H9 (cell line): ENCODE measurements at regions not wholly inside any gene's neighbourhood (a gene's known extent, or its start where the extent isn't known, plus 50 kb on each side); places are given as distances from the start of the nearest gene placed in this dataset.

Experiments used
- DNase-seq: peaks from one replicate; pipeline ENCODE4 v3.0.0-alpha.2; 2017
- H2AFZ ChIP-seq: one replicate; pipeline ENCODE4 v1.6.1; 2013; ENCODE audit warnings: mild to moderate bottlenecking, low read length, control low read depth, moderate library complexity
- H2AK5ac ChIP-seq: 2 replicates; pipeline ENCODE4 v1.6.1; 2013; ENCODE audit warnings: low read length, control low read depth, mixed read lengths; ENCODE audit not compliant: insufficient read length
- H2BK120ac ChIP-seq: one replicate; pipeline ENCODE4 v1.6.1; 2013; ENCODE audit warnings: low read depth, mild to moderate bottlenecking, low read length, control low read depth, inconsistent platforms; ENCODE audit not compliant: poor library complexity, severe bottlenecking
- H2BK12ac ChIP-seq: 2 replicates; pipeline ENCODE4 v1.6.1; 2013; ENCODE audit warnings: low read length, control low read depth, mixed read lengths, low read depth; ENCODE audit not compliant: insufficient read length
- H2BK15ac ChIP-seq: 2 replicates; pipeline ENCODE4 v1.6.1; 2013; ENCODE audit warnings: low read depth, low read length, control low read depth
- H2BK20ac ChIP-seq: one replicate; pipeline ENCODE4 v1.6.1; 2013; ENCODE audit warnings: low read depth, mild to moderate bottlenecking, low read length, control low read depth, inconsistent platforms; ENCODE audit not compliant: poor library complexity, severe bottlenecking
- H2BK5ac ChIP-seq: 2 replicates; pipeline ENCODE4 v1.6.1; 2013; ENCODE audit warnings: low read length, control low read depth, mixed read lengths; ENCODE audit not compliant: insufficient read length
- H3K14ac ChIP-seq: 2 replicates; pipeline ENCODE4 v1.6.1; 2013; ENCODE audit warnings: low read length, control low read depth; ENCODE audit not compliant: insufficient read depth
- H3K18ac ChIP-seq: 2 replicates; pipeline ENCODE4 v1.6.1; 2013; ENCODE audit warnings: low read depth, mild to moderate bottlenecking, mixed read lengths, low read length, control low read depth; ENCODE audit not compliant: insufficient read length
- H3K23ac ChIP-seq: 2 replicates; pipeline ENCODE4 v1.6.1; 2013; ENCODE audit warnings: low read length, control low read depth, mixed read lengths, low read depth; ENCODE audit not compliant: insufficient read length
- H3K23me2 ChIP-seq: 2 replicates; pipeline ENCODE4 v1.6.1; 2013; ENCODE audit warnings: low read depth, mild to moderate bottlenecking, mixed read lengths, low read length, control low read depth; ENCODE audit not compliant: insufficient read length, poor library complexity, severe bottlenecking
- H3K27ac ChIP-seq: 2 replicates; pipeline ENCODE4 v1.5.1; 2013; ENCODE audit warnings: low read length, control low read depth, mixed read lengths, low read depth; ENCODE audit not compliant: insufficient read length
- H3K27me3 ChIP-seq: 2 replicates; pipeline ENCODE4 v1.6.1; 2013; ENCODE audit warnings: low read length, control low read depth, inconsistent platforms; ENCODE audit not compliant: insufficient read depth
- H3K4ac ChIP-seq: 2 replicates; pipeline ENCODE4 v1.6.1; 2013; ENCODE audit warnings: low read depth, mild to moderate bottlenecking, control low read depth, inconsistent platforms, low read length, moderate library complexity
- H3K4me1 ChIP-seq: 2 replicates; pipeline ENCODE4 v1.6.1; 2013; ENCODE audit warnings: low read length, control low read depth, inconsistent platforms; ENCODE audit not compliant: insufficient read depth
- H3K4me2 ChIP-seq: 2 replicates; pipeline ENCODE4 v1.6.1; 2013; ENCODE audit warnings: low read length, control low read depth, mixed read lengths; ENCODE audit not compliant: insufficient read length, insufficient read depth
- H3K56ac ChIP-seq: 2 replicates; pipeline ENCODE4 v1.6.1; 2013; ENCODE audit warnings: low read depth, mild to moderate bottlenecking, mixed read lengths, low read length, control low read depth; ENCODE audit not compliant: insufficient read length
- H3K79me1 ChIP-seq: 2 replicates; pipeline ENCODE4 v1.6.1; 2013; ENCODE audit warnings: low read depth, mild to moderate bottlenecking, moderate library complexity, low read length, control low read depth, inconsistent platforms; ENCODE audit not compliant: insufficient read depth, poor library complexity, severe bottlenecking
- H3K79me2 ChIP-seq: 2 replicates; pipeline ENCODE4 v1.6.1; 2013; ENCODE audit warnings: low read length, control low read depth, inconsistent platforms; ENCODE audit not compliant: insufficient read depth
- H3K9ac ChIP-seq: 2 replicates; pipeline ENCODE4 v1.6.1; 2013; ENCODE audit warnings: low read length, control low read depth, mixed read lengths; ENCODE audit not compliant: insufficient read length; ENCODE audit errors: extremely low read depth
- H3K9me3 ChIP-seq: one replicate; pipeline ENCODE4 v1.6.1; 2013; ENCODE audit warnings: low read depth, low read length, inconsistent platforms; ENCODE audit not compliant: control insufficient read depth
- H3T11ph ChIP-seq: one replicate; pipeline ENCODE4 v1.6.1; 2013; ENCODE audit warnings: mild to moderate bottlenecking, low read length, control low read depth, inconsistent platforms
- H4K20me1 ChIP-seq: one replicate; pipeline ENCODE4 v1.6.1; 2013; ENCODE audit not compliant: control insufficient read depth, insufficient read length, insufficient read depth
- H4K5ac ChIP-seq: 2 replicates; pipeline ENCODE4 v1.6.1; 2013; ENCODE audit warnings: low read depth, mild to moderate bottlenecking, mixed read lengths, low read length, control low read depth; ENCODE audit not compliant: insufficient read length
- H4K8ac ChIP-seq: replicated peaks from 2 replicates; pipeline ENCODE4 v1.6.1; 2013; ENCODE audit warnings: low read length, control low read depth, mixed read lengths, low read depth; ENCODE audit not compliant: insufficient read length
- H4K91ac ChIP-seq: 2 replicates; pipeline ENCODE4 v1.6.1; 2013; ENCODE audit warnings: low read depth, mild to moderate bottlenecking, moderate library complexity, mixed read lengths, low read length, control low read depth; ENCODE audit not compliant: insufficient read length
- H3K27ac Mint-ChIP-seq, 3 experiments: 2 replicates in 2 of 3; 3 replicates in 1 of 3; pipeline ENCODE4 v1.8.0; 2020 to 2021; ENCODE audit warnings: mixed read lengths in 3 of 3, mild to moderate bottlenecking in 1 of 3, moderate library complexity in 1 of 3
- H3K27me3 Mint-ChIP-seq: 2 replicates; pipeline ENCODE4 v1.8.0; 2021; ENCODE audit warnings: low read depth, mild to moderate bottlenecking, moderate library complexity, mixed read lengths
- H3K36me3 Mint-ChIP-seq, 3 experiments: 2 replicates in 2 of 3; 3 replicates in 1 of 3; pipeline ENCODE4 v1.8.0; 2020 to 2021; ENCODE audit warnings: low read depth in 3 of 3, mixed read lengths in 3 of 3; ENCODE audit not compliant: insufficient read depth in 1 of 3
- H3K4me1 Mint-ChIP-seq, 2 experiments: 2 replicates each; pipeline ENCODE4 v1.8.0; 2020; ENCODE audit warnings: mixed read lengths in 2 of 2
- H3K4me3 Mint-ChIP-seq, 2 experiments: 2 replicates in 1 of 2; 3 replicates in 1 of 2; pipeline ENCODE4 v1.8.0; 2020 to 2021; ENCODE audit warnings: mild to moderate bottlenecking in 2 of 2, mixed read lengths in 2 of 2, moderate library complexity in 1 of 2
- H3K9me3 Mint-ChIP-seq, 2 experiments: 2 replicates in 1 of 2; 3 replicates in 1 of 2; pipeline ENCODE4 v1.8.0; 2020; ENCODE audit warnings: mild to moderate bottlenecking in 2 of 2, mixed read lengths in 2 of 2, moderate library complexity in 1 of 2
- CTCF ChIP-seq: fragments of 200-600 bp; sonication (generic); conservative IDR thresholded peaks from 3 replicates; pipeline ENCODE4 v1.8.0; 2021; ENCODE audit warnings: antibody characterized with exemption, mild to moderate bottlenecking
- WGBS: extraction: QIAGEN DNeasy Blood & Tissue Kit; methylation state at CpG from one replicate; pipeline ENCODE4 v1.1.7; 2013; ENCODE audit warnings: missing lambda C conversion rate, low lambda C conversion rate, mixed read lengths; ENCODE audit not compliant: insufficient read length; ENCODE audit errors: extremely low coverage; 5-methylcytosine and 5-hydroxymethylcytosine counted together

- Histone ChIP-seq H3K9me3 (no peaks in the 10 kb centered on the region), H3K9ac (no peak overlapping the region), H4K5ac (no peak overlapping the region), H3K4me1 (no peaks in the 10 kb centered on the region), H4K8ac (no peak overlapping the region), H4K20me1 (no peaks in the 10 kb centered on the region), H3K79me1 (no peaks in the 10 kb centered on the region), H3K23ac (no peak overlapping the region), H2BK120ac (no peak overlapping the region), H3K4ac (no peak overlapping the region), H3K18ac (no peak overlapping the region), H2BK12ac (no peak overlapping the region), H2BK20ac (no peak overlapping the region), H2AFZ (no peak overlapping the region), H3K79me2 (no peaks in the 10 kb centered on the region), H3K23me2 (no peaks in the 10 kb centered on the region), H2BK5ac (no peak overlapping the region), H2AK5ac (no peak overlapping the region), H3K27ac (no peak overlapping the region), H3K56ac (no peak overlapping the region), H3K4me2 (no peak overlapping the region), H3T11ph (no peak overlapping the region), H3K14ac (no peak overlapping the region), H3K27me3 (no peaks in the 10 kb centered on the region), H4K91ac (no peak overlapping the region), H2BK15ac (no peak overlapping the region)
- H3K4me1 Mint-ChIP-seq: no peaks in the 10 kb centered on the region
- H3K9me3 Mint-ChIP-seq: no peaks in the 10 kb centered on the region
- no CpG with 5 or more reads among the region's 9 CpGs for WGBS
- no peak for TF ChIP-seq CTCF
- peaks cover 2% of the 10 kb centered on the region; the same call in 1 of the 2 replicates for H3K27me3 Mint-ChIP-seq
- DNase-seq: no peak
- no peak overlapping the region for H3K4me3 Mint-ChIP-seq
- H3K36me3 Mint-ChIP-seq: peaks cover 0 to 2% (median 0%) of the 10 kb centered on the region in 3 experiments; a peak in 1 of 7 replicates
- no peak overlapping the region for H3K27ac Mint-ChIP-seq
These were observed 89.9 kb upstream of the NKX1-1 start for GRCh38 chr4:1496116-1496642.
